GM12878 (cell line): ENCODE measurements at regions not wholly inside any gene's neighbourhood (a gene's known extent, or its start where the extent isn't known, plus 50 kb on each side); places are given as distances from the start of the nearest gene placed in this dataset.

Experiments used
- ATAC-seq: fragments of 200-7000 bp; cut with Tn5 transposase; 3 replicates; pipeline ENCODE4 v1.9.1; 2020; ENCODE audit warnings: mild to moderate bottlenecking, moderate library complexity
- BruUV-seq: library from RNA; stranded (reverse); fragments of 400-500 nt; replicated peaks from 2 replicates; lab custom pipeline; 2021; lab: Mats Ljungman, UMichigan
- CTCF ChIA-PET: fragments of 300-600 bp; sonication (Branson Sonifier 250); formaldehyde crosslinking; extraction: SDS; loops from one replicate; lab custom pipeline; 2021; ENCODE audit warnings: inconsistent platforms; lab: Yijun Ruan, JAX
- POLR2A ChIA-PET: fragments of 350-600 bp; formaldehyde crosslinking; extraction: SDS; loops from one replicate; lab custom pipeline; 2021; ENCODE audit warnings: inconsistent platforms; lab: Charles Lee
- RAD21 ChIA-PET: fragments of 300-600 bp; sonication (Branson Sonifier 250); formaldehyde crosslinking; loops from one replicate; lab custom pipeline; 2023; ENCODE audit warnings: antibody characterized with exemption; ENCODE audit not compliant: unreplicated experiment; lab: Charles Lee
- SMC1A ChIA-PET: fragments of 300-600 bp; sonication (Branson Sonifier 250); formaldehyde crosslinking; loops from one replicate; lab custom pipeline; 2023; ENCODE audit not compliant: unreplicated experiment, uncharacterized antibody; lab: Charles Lee
- DNase-seq: peaks from one replicate; pipeline ENCODE4 v3.0.0-alpha.2; 2011; ENCODE audit warnings: low read depth, low spot score
- FAIRE-seq: peaks from 3 replicates; lab custom pipeline; 2011; peaks lifted over from hg19 to GRCh38; lab: Jason Lieb, UNC
- H2AFZ ChIP-seq: 2 replicates; pipeline ENCODE4 v1.6.0; 2011; ENCODE audit warnings: low read depth, low read length, control low read depth; ENCODE audit not compliant: control insufficient read depth
- H3K27ac ChIP-seq: 2 replicates; pipeline ENCODE4 v1.5.1; 2011; ENCODE audit warnings: control low read depth; ENCODE audit not compliant: control insufficient read depth, insufficient read depth
- H3K27me3 ChIP-seq, 2 experiments: replicated peaks in 1 of 2; 2 replicates each; pipeline versions ENCODE4 v1.6.0 to v1.6.1; 2011; ENCODE audit warnings: low read length in 1 of 2; ENCODE audit not compliant: control insufficient read depth in 2 of 2, insufficient read depth in 2 of 2
- H3K36me3 ChIP-seq, 2 experiments: 2 replicates each; pipeline ENCODE4 v1.5.1; 2011; ENCODE audit warnings: low read length in 1 of 2; ENCODE audit not compliant: control insufficient read depth in 2 of 2, insufficient read depth in 2 of 2
- H3K4me1 ChIP-seq: 2 replicates; pipeline ENCODE4 v1.6.1; 2011; ENCODE audit warnings: mild to moderate bottlenecking, low read length, moderate library complexity, mixed read lengths; ENCODE audit not compliant: control insufficient read depth, insufficient read depth
- H3K4me2 ChIP-seq: 2 replicates; pipeline ENCODE4 v1.6.0; 2011; ENCODE audit warnings: control low read depth; ENCODE audit not compliant: control insufficient read depth, insufficient read depth
- H3K4me3 ChIP-seq: fragments of 200-600 bp; sonication (generic); 2 replicates; pipeline ENCODE4 v1.5.1; 2016
- H3K79me2 ChIP-seq: 2 replicates; pipeline ENCODE4 v1.6.0; 2011; ENCODE audit warnings: low read length; ENCODE audit not compliant: control insufficient read depth, insufficient read depth
- H3K9ac ChIP-seq: 2 replicates; pipeline ENCODE4 v1.8.0; 2011; ENCODE audit warnings: low read length, control low read depth, mixed read lengths; ENCODE audit not compliant: control insufficient read depth, insufficient read depth
- H3K9me3 ChIP-seq: replicated peaks from 3 replicates; pipeline ENCODE4 v1.5.1; 2011; ENCODE audit warnings: mild to moderate bottlenecking, low read length; ENCODE audit not compliant: control insufficient read depth, insufficient read depth
- H4K20me1 ChIP-seq: 2 replicates; pipeline ENCODE4 v1.6.0; 2011; ENCODE audit not compliant: control insufficient read depth, insufficient read depth
- ATF7 ChIP-seq: fragments of 450-650 bp; IDR thresholded peaks from 2 replicates; pipeline ENCODE4 v1.6.1; 2016; ENCODE audit warnings: low read depth, mild to moderate bottlenecking
- HDGF ChIP-seq: fragments of 450-650 bp; IDR thresholded peaks from 2 replicates; pipeline ENCODE4 v1.6.1; 2016; ENCODE audit warnings: antibody characterized with exemption
- NFXL1 ChIP-seq: fragments of 450-650 bp; IDR thresholded peaks from 2 replicates; pipeline ENCODE4 v1.6.1; 2017; ENCODE audit warnings: antibody characterized with exemption, mild to moderate bottlenecking, borderline replicate concordance
- POLR2AphosphoS5 ChIP-seq: IDR thresholded peaks from 2 replicates; pipeline ENCODE4 v1.6.1; 2011; ENCODE audit warnings: mild to moderate bottlenecking, low read length, inconsistent platforms
- SIN3A ChIP-seq: IDR thresholded peaks from 2 replicates; pipeline ENCODE4 v1.6.1; 2012; ENCODE audit warnings: low read depth, low read length, improper control_type of control experiment
- STAT1 ChIP-seq: fragments of 450-650 bp; conservative IDR thresholded peaks from 2 replicates; pipeline ENCODE4 v1.6.1; 2014; ENCODE audit warnings: antibody characterized with exemption, mild to moderate bottlenecking
- WGBS: methylation state at CpG from one replicate; pipeline ENCODE4 v1.1.6; 2016; ENCODE audit warnings: low lambda C conversion rate; ENCODE audit not compliant: insufficient replicate concordance, insufficient coverage; ENCODE audit errors: missing lambda C conversion rate; 5-methylcytosine and 5-hydroxymethylcytosine counted together
- in situ Hi-C: fragments of 300-500 bp; cut with MboI; formaldehyde crosslinking; loops from 9 replicates; pipeline ENCODE4 v1.14.3; 2018; ENCODE audit warnings: mixed read lengths
- intact Hi-C: fragments of 100-400 bp; cut with micrococcal nuclease; formaldehyde crosslinking; loops from one replicate; pipeline ENCODE4 v1.14.2; 2022; ENCODE audit not compliant: unreplicated experiment
- TF ChIP-seq, protein P1 (sequence below): fragments of 450-650 bp; IDR thresholded peaks from 2 replicates; pipeline ENCODE4 v1.6.1; 2017; ENCODE audit warnings: mild to moderate bottlenecking, moderate library complexity
- TF ChIP-seq, protein P2 (sequence below): fragments of 450-650 bp; IDR thresholded peaks from 2 replicates; pipeline ENCODE4 v1.6.1; 2017; ENCODE audit warnings: low read depth, mild to moderate bottlenecking, moderate library complexity
- TF ChIP-seq, protein P3 (sequence below): IDR thresholded peaks from 2 replicates; pipeline ENCODE4 v1.6.1; 2011; ENCODE audit warnings: borderline replicate concordance, low read depth, mild to moderate bottlenecking, moderate library complexity, mixed read lengths, low read length; ENCODE audit not compliant: insufficient read depth; ENCODE audit errors: extremely low read length

DNA sequence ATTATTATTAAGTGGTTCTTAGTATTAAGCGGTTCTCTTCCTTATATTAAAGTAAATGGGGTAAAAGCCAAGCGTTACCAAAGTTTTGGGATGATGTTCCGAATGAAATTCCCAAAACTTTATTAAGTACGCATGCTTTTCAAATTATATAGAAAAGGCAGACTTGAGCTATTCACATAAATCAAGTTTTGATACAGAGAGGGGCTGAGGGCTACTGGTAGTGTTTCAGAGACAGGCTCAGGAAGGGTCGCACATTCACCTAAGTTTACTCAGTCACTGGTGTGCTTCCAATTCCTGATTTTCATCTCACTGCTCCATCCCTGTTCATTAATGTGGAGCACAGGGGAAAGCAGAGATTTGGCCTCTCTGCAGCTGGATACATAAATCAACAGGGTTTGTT is 652.2 kb downstream of the QKI start (continued):
- TF ChIP-seq, protein P1, sequence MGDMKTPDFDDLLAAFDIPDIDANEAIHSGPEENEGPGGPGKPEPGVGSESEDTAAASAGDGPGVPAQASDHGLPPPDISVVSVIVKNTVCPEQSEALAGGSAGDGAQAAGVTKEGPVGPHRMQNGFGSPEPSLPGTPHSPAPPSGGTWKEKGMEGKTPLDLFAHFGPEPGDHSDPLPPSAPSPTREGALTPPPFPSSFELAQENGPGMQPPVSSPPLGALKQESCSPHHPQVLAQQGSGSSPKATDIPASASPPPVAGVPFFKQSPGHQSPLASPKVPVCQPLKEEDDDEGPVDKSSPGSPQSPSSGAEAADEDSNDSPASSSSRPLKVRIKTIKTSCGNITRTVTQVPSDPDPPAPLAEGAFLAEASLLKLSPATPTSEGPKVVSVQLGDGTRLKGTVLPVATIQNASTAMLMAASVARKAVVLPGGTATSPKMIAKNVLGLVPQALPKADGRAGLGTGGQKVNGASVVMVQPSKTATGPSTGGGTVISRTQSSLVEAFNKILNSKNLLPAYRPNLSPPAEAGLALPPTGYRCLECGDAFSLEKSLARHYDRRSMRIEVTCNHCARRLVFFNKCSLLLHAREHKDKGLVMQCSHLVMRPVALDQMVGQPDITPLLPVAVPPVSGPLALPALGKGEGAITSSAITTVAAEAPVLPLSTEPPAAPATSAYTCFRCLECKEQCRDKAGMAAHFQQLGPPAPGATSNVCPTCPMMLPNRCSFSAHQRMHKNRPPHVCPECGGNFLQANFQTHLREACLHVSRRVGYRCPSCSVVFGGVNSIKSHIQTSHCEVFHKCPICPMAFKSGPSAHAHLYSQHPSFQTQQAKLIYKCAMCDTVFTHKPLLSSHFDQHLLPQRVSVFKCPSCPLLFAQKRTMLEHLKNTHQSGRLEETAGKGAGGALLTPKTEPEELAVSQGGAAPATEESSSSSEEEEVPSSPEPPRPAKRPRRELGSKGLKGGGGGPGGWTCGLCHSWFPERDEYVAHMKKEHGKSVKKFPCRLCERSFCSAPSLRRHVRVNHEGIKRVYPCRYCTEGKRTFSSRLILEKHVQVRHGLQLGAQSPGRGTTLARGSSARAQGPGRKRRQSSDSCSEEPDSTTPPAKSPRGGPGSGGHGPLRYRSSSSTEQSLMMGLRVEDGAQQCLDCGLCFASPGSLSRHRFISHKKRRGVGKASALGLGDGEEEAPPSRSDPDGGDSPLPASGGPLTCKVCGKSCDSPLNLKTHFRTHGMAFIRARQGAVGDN, result no peak

DNA sequence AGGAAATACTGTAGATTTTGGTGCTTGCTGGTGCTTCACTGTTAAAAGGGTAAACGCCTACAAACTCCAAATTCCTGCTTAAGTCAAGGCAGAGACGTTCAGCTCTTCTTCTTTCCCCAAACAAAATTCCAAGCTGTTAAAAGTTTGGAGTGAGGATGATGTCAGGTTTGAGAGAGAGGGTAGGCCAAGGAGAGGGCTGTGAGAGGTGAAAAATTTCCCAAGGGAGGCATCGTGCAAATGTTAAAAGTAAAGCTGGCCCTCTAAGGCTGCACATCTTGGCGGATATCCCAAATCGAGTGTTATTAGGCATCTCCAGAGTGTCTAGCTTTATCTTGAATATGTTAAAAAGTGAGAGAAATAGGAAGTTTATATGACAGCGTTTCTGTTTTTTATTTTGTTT is 651.8 kb downstream of the QKI start:
- Histone ChIP-seq H3K9me3 (no peaks in the 10 kb centered on the region), H3K4me1 (no peaks in the 10 kb centered on the region), H3K79me2 (no peaks in the 10 kb centered on the region), H4K20me1 (no peaks in the 10 kb centered on the region), H3K9ac (no peak overlapping the region)
- ChIA-PET POLR2A (no interaction called here), SMC1A (no interaction called here), CTCF (interaction anchor here (0.6 kb wide), 1 partner anchor 571 kb away, joined by 4 read pairs; no protein-coding TSS in a partner anchor), RAD21 (no interaction called here)
- intact Hi-C loops (no loop called here), in situ Hi-C loops (no loop called here)
- DNase-seq, result no peak
- BruUV-seq, result no TSS peak
- 28% methylated on average over 6 of the region's 6 CpGs for WGBS
- TF ChIP-seq ATF7 (no peak), NFXL1 (no peak), SIN3A (no peak), STAT1 (no peak), POLR2AphosphoS5 (no peak), HDGF (no peak)
- TF ChIP-seq, protein P2, sequence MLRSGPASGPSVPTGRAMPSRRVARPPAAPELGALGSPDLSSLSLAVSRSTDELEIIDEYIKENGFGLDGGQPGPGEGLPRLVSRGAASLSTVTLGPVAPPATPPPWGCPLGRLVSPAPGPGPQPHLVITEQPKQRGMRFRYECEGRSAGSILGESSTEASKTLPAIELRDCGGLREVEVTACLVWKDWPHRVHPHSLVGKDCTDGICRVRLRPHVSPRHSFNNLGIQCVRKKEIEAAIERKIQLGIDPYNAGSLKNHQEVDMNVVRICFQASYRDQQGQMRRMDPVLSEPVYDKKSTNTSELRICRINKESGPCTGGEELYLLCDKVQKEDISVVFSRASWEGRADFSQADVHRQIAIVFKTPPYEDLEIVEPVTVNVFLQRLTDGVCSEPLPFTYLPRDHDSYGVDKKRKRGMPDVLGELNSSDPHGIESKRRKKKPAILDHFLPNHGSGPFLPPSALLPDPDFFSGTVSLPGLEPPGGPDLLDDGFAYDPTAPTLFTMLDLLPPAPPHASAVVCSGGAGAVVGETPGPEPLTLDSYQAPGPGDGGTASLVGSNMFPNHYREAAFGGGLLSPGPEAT, result no peak
- TF ChIP-seq, protein P3, sequence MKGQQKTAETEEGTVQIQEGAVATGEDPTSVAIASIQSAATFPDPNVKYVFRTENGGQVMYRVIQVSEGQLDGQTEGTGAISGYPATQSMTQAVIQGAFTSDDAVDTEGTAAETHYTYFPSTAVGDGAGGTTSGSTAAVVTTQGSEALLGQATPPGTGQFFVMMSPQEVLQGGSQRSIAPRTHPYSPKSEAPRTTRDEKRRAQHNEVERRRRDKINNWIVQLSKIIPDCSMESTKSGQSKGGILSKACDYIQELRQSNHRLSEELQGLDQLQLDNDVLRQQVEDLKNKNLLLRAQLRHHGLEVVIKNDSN, result no peak
- TF ChIP-seq, all 136 proteins: peak for 0
- no peak for FAIRE-seq
- Histone ChIP-seq H3K4me2 (no peak overlapping the region), H3K36me3 (no peaks in the 10 kb centered on the region), H3K27me3 (no peaks in the 10 kb centered on the region), H2AFZ (no peak overlapping the region), H3K4me3 (no peak overlapping the region), H3K27ac (no peak overlapping the region)
- ATAC-seq, result no peak
